ENCODE measurements at regions not wholly inside any gene's neighbourhood (a gene's known extent, or its start where the extent isn't known, plus 50 kb on each side); places are given as distances from the start of the nearest gene placed in this dataset.

GRCh38 chr2:14127765-14128164 lies 504.8 kb upstream of the LRATD1 start:
- Histone ChIP-seq H3K27me3 (ENCODE audit: low read depth) (no peaks in the 10 kb centered on the region), H3K4me3 (no peak overlapping the region), H3K4me1 (no peaks in the 10 kb centered on the region), H3K36me3 (no peaks in the 10 kb centered on the region), H3K27ac (replicated peaks) (no peak overlapping the region), H3K9me3 (replicated peaks) (peaks cover 4% of the 10 kb centered on the region)
- no peak for DNase-seq
- intact Hi-C loops (cut with micrococcal nuclease) = no loop called here
- TF ChIP-seq CTCF (IDR thresholded peaks at IDR 0.05; ENCODE audit: borderline replicate concordance) = no peak

- DNase-seq = no peak
- no peak overlapping the region for H3K27ac ChIP-seq (replicated peaks)
- no peak for TF ChIP-seq CTCF (IDR thresholded peaks at IDR 0.05; ENCODE audit: borderline replicate concordance)
- no peaks in the 10 kb centered on the region for H3K4me1 ChIP-seq
- H3K27me3 ChIP-seq (ENCODE audit: low read depth) = no peaks in the 10 kb centered on the region
- H3K4me3 ChIP-seq = no peak overlapping the region
- H3K36me3 ChIP-seq = no peaks in the 10 kb centered on the region
- intact Hi-C loops (cut with micrococcal nuclease) = no loop called here
- peaks cover 3% of the 10 kb centered on the region for H3K9me3 ChIP-seq (replicated peaks)
These were observed 500.1 kb upstream of the LRATD1 start for GRCh38 chr2:14132386-14132785.

GRCh38 chr2:14134771-14135170 lies 497.7 kb upstream of the LRATD1 start:
- TF ChIP-seq CTCF (IDR thresholded peaks at IDR 0.05; ENCODE audit: borderline replicate concordance) = no peak
- Histone ChIP-seq H3K36me3 (no peaks in the 10 kb centered on the region), H3K4me3 (no peak overlapping the region), H3K9me3 (replicated peaks) (no peaks in the 10 kb centered on the region), H3K4me1 (no peaks in the 10 kb centered on the region), H3K27me3 (ENCODE audit: low read depth) (no peaks in the 10 kb centered on the region), H3K27ac (replicated peaks) (no peak overlapping the region)
- intact Hi-C loops (cut with micrococcal nuclease) = no loop called here
- no peak for DNase-seq

GRCh38 chr2:14136030-14136429 lies 496.5 kb upstream of the LRATD1 start:
- Histone ChIP-seq H3K4me1 (no peaks in the 10 kb centered on the region), H3K27me3 (ENCODE audit: low read depth) (no peaks in the 10 kb centered on the region), H3K36me3 (no peaks in the 10 kb centered on the region), H3K9me3 (replicated peaks) (no peaks in the 10 kb centered on the region), H3K27ac (replicated peaks) (no peak overlapping the region), H3K4me3 (no peak overlapping the region)
- DNase-seq = no peak
- intact Hi-C loops (cut with micrococcal nuclease) = no loop called here
- TF ChIP-seq CTCF (IDR thresholded peaks at IDR 0.05; ENCODE audit: borderline replicate concordance) = no peak

GRCh38 chr2:14137643-14138042 lies 494.9 kb upstream of the LRATD1 start:
- Histone ChIP-seq H3K4me3 (no peak overlapping the region), H3K4me1 (no peaks in the 10 kb centered on the region), H3K9me3 (replicated peaks) (no peaks in the 10 kb centered on the region), H3K36me3 (no peaks in the 10 kb centered on the region), H3K27me3 (ENCODE audit: low read depth) (no peaks in the 10 kb centered on the region), H3K27ac (replicated peaks) (no peak overlapping the region)
- TF ChIP-seq CTCF (IDR thresholded peaks at IDR 0.05; ENCODE audit: borderline replicate concordance) = peak; percentile 18
- intact Hi-C loops (cut with micrococcal nuclease) = no loop called here
- DNase-seq = no peak

Measured in left ventricle myocardium inferior (tissue), 1 donor.